AG09309 (cell line): ENCODE measurements at regions not wholly inside any gene's neighbourhood (a gene's known extent, or its start where the extent isn't known, plus 50 kb on each side); places are given as distances from the start of the nearest gene placed in this dataset.
"Not testable (repeated sequence)": the region's sequence is repeated elsewhere in the genome, so short reads cannot be mapped to it uniquely, and the experiment has no call there.

ENCODE experiments used
- DNase-seq: peaks from one replicate; pipeline ENCODE4 v3.0.0-alpha.2; 2010; ENCODE audit warnings: low read depth
- H3K4me3 ChIP-seq: 2 replicates; pipeline ENCODE4 v1.5.1; 2011; ENCODE audit warnings: mild to moderate bottlenecking, low read depth, low read length, moderate library complexity; ENCODE audit not compliant: control insufficient read depth
- CTCF ChIP-seq: IDR thresholded peaks from 2 replicates; pipeline ENCODE4 v1.5.1; 2011; ENCODE audit warnings: mild to moderate bottlenecking, low read depth, low read length, inconsistent platforms; ENCODE audit not compliant: insufficient read depth, control insufficient read depth; ENCODE audit errors: missing control alignments

- TF ChIP-seq CTCF, result no peak
- DNase-seq, result peak; percentile 44
- H3K4me3 ChIP-seq, result no peak overlapping the region
Observed at GRCh38 chr2:17373741-17374140, 144.5 kb downstream of the RAD51AP2 start.

GRCh38 chr2:17373041-17373440, 145.2 kb downstream of the RAD51AP2 start:
- no peak overlapping the region for H3K4me3 ChIP-seq
- TF ChIP-seq CTCF, result no peak
- peak; percentile 45 for DNase-seq

- no peak for TF ChIP-seq CTCF
- H3K4me3 ChIP-seq, result no peak overlapping the region
- no peak for DNase-seq
Observed at GRCh38 chr2:17363846-17364245, 154.4 kb downstream of the RAD51AP2 start.

GRCh38 chr2:17362956-17363355, 155.3 kb downstream of the RAD51AP2 start:
- H3K4me3 ChIP-seq, result no peak overlapping the region

GRCh38 chr2:17355608-17356329, 162.5 kb downstream of the RAD51AP2 start:
- no peak for TF ChIP-seq CTCF
- no peak for DNase-seq
- no peak overlapping the region for H3K4me3 ChIP-seq

More at GRCh38 chr2:17362956-17363355, 155.3 kb downstream of the RAD51AP2 start:
- DNase-seq, result no peak
- no peak for TF ChIP-seq CTCF

- no peak for TF ChIP-seq CTCF
Observed at GRCh38 chr2:17353263-17353662, 165.0 kb downstream of the RAD51AP2 start.

GRCh38 chr2:17342692-17343091, 175.5 kb downstream of the RAD51AP2 start:
- H3K4me3 ChIP-seq, DNase-seq: not testable (repeated sequence)

More at GRCh38 chr2:17353263-17353662, 165.0 kb downstream of the RAD51AP2 start:
- no peak for DNase-seq
- H3K4me3 ChIP-seq, result no peak overlapping the region
